Stromal cell of bone marrow (primary cell): ENCODE measurements at regions not wholly inside any gene's neighbourhood (a gene's known extent, or its start where the extent isn't known, plus 50 kb on each side); places are given as distances from the start of the nearest gene placed in this dataset.

Source experiments
- DNase-seq: peaks from one replicate; pipeline ENCODE4 v3.0.0-alpha.2; 2012; ENCODE audit warnings: low read depth

GRCh38 chr13:48761256-48761655 lies 107.5 kb downstream of the CYSLTR2 start:
- no peak for DNase-seq

GRCh38 chr13:48769107-48769704 lies 115.5 kb downstream of the CYSLTR2 start:
- peak; percentile 81 for DNase-seq

DNA sequence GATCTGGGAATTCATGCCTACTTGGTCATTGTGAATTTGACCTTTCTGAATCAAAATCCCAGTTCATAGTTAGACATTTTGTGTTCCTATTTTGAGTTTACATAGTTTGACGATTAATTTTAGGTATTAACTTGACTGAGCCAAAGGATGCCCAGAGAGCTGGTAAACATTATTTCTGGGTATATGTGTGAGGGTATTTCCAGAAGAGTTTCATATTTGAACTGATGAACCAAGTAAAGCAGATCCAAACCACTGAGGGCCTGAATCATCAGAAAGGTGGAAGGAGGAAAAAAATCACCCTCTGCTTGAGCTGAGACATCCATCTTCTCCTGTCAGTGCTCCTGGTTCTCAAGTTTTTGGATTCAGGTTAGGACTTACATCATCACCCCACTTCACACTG lies 116.6 kb downstream of the CYSLTR2 start:
- DNase-seq, result no peak

DNA sequence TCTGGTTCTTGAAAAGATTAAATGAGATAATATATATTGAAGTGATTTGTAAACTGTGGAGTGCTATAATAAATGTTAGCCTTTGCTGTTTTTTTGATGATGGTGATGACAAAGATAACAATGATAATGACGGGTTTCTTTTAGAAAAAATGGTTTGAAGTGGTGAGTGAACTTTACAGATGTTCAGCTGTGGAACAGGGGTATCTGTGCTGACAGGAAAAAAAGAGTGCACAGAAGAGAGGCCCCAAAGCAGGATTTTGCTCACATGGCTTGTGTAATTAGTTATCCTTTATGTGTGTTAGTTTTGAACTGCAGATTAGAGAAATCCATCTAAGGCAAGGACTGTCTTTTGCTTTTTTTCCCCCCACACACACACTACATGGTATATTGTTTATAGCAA lies 119.2 kb downstream of the CYSLTR2 start:
- no peak for DNase-seq

- no peak for DNase-seq
Observed at GRCh38 chr13:48773531-48774275, 120.0 kb downstream of the CYSLTR2 start.

- DNase-seq, result peak; percentile 38
Observed at GRCh38 chr13:48775285-48775684, 121.6 kb downstream of the CYSLTR2 start.

GRCh38 chr13:48775804-48776203 lies 122.1 kb downstream of the CYSLTR2 start:
- DNase-seq, result peak; percentile 74

- no peak for DNase-seq
Observed at GRCh38 chr13:48776401-48776800, 122.7 kb downstream of the CYSLTR2 start.

DNA sequence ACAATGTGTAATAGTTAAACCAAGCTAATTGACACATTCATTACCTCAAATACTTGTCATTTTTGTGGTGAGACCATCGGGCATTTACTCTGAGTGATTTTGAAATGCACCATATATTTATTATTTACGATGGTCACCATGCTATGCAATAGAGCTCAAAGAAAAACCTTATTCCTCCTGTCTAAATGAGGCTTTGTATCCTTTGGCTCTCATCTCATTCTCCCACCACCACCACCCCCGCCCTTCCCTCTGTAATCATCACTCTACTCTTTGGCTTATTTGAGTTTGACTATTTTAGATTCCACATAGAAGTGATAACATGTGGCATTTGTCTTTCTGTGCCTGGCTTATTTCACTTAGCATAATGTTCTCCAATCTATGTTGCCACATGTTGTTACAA lies 124.9 kb downstream of the CYSLTR2 start:
- no peak for DNase-seq

GRCh38 chr13:48780713-48781341 lies 127.1 kb downstream of the CYSLTR2 start:
- no peak for DNase-seq

DNA sequence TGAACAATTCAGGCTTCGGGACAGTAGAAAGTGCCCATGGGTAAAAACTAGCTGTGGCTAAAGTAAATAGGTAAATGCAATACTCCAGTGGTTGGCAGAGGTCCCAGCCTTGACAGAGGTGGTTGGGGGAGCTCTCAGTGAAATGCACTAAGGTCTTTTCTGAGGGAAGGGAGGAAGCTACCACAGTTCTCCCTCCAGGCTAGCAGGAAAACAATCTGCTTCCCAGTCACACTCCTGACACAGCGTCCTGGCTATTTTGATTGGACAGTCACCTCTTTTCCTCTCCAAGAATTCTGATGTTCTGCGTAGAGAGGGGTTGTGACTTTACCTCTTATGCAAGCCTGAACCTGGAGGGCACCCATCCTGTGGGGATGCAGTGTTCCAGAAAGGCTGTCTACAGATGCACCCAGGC lies 128.7 kb downstream of the CYSLTR2 start:
- no peak for DNase-seq

- DNase-seq, result peak; percentile 78
Observed at GRCh38 chr13:48783181-48783630, 129.5 kb downstream of the CYSLTR2 start.

GRCh38 chr13:48783695-48784230 lies 130.0 kb downstream of the CYSLTR2 start:
- no peak for DNase-seq

DNA sequence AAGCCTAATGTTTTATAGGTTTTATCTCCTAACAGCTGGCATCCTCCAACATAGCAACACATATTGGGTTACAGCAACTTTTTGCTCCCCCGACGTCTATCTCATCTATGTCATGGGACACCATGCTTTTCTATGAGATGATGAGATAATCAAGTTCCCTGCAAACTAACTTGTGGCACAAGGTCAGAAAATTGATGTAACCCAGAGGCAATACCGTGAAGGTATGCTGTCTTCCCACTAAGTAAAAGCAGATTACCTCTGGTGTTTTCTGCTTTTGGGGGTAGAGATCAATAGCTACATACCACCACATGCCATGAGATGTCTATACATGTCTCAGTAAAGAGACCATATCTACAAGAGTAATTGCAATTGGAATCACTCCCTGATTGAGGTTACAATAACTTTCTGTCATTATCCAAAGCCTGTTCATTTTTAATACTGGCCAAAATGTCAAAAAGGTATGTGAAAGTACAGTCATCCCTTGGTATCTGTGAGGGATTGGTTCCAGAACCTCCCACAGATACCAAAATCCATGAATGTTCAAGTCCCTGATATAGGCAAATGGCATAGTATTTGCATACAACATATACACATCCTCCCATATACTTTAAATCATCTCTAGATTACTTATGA lies 131.3 kb downstream of the CYSLTR2 start:
- DNase-seq, result no peak

DNA sequence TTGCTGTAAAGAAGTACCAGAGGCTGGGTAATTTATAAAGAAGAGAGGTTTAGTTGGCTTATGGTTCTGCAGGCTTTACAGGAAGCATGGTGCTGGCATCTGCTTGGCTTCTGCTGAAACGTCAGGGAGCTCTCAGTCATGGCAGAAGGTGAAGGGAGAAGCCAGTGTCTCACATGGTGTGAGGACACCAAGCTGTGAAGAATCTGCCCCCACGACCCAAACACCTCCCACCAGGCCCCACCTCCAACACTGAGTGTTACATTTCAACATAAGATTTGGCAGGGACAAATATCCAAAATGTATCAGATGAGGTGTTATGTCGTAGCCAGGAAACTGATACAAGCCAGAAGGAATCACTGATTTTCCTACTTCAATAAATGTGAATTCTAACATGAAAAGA lies 136.5 kb downstream of the CYSLTR2 start:
- no peak for DNase-seq

GRCh38 chr13:48790966-48791365 lies 137.2 kb downstream of the CYSLTR2 start:
- DNase-seq, result no peak

DNA sequence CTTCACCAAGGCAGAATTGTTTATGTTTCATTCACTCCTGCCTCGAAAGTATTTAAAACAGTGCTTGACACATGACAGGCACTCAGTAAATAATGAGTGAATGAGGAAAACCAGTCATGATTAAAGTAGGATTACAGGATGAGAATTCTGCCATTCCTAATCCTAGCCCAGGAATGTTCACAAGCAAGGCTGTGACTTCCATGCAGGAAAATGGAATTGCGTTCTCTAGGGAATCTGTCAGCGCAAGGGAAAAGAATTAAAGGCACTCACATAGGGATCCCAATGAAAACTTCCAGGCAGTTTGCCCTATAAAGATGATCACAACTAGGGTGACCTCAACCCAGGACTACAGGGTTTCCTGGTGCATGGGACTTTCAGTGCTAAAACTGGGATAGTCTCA lies 143.4 kb downstream of the CYSLTR2 start:
- no peak for DNase-seq

- DNase-seq, result no peak
Observed at GRCh38 chr13:48797761-48798160, 144.0 kb downstream of the CYSLTR2 start.

- DNase-seq, result no peak
Observed at GRCh38 chr13:48798180-48798579, 144.5 kb downstream of the CYSLTR2 start.

DNA sequence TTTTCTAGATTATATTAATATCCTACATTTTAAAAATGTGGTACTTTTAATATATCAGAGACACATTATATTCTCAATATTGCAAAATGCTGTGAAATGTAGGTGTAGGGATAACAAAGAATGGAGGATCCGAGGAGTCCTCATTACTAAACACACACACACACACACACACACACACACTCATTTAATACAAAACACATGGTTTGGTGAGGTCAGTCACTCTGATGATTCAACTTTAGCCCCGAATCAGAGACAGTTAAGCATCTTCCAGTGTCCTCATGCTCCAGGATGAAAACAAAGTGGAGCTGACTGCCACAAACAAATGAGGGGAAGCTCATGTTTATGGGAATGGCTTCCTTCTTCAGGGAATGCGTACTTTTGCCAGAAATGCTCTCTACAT lies 147.5 kb downstream of the CYSLTR2 start:
- DNase-seq, result peak; percentile 59

DNA sequence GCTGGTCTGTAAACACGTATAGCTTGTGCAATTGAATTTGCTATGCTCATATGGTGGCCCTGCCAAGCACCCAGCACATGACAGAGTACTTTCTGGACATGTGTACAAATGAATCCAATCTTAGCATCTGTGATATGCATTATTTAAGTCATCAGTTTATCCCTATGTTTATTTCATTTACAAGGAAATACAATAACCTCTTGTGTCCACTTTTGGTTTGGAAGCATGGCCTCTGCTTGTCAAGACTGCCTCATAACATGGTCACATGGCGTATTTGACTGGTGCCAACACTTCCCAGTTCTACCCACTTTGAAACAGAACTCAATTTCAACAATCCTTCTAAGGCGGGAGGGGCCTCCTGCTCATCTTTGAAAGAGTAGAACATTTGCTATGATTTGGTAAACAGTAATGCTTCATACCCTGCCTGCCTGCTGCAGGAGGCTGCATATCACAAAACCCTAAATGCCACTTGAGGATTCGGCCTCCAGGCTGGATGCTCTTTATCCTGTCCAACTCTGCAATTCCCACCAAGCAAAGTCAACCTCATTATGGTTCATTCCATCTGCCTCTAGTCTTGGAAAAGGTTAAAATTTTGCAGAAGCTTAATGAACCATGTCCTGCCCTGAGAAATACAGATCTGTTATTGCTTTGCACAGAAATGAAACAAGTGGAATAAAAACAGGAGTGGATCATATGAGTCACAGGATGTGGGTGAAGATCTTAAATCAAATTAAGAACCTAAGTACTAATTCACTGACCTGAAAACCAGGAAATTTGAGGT lies 151.3 kb downstream of the CYSLTR2 start:
- no peak for DNase-seq

DNA sequence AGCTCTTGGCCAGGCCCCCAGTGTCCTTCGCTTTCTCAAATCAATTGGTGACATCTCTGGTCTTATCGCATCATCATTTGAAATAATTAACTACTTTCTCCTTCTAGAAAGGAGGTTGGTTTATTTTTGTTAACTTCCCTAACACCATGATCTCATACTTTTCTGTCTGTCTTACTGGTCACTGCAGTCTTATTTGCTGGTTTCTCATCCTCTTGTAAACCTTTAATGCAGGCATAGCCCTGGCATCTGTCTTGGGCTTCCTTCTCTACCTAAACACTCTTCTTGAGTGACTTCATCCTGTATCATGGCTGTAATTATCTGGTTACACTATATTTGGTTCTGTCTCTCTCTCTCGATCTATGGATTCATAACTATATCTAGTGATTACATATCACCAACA lies 152.8 kb downstream of the CYSLTR2 start:
- no peak for DNase-seq
